GM21786 (cell line): ENCODE measurements at regions not wholly inside any gene's neighbourhood (a gene's known extent, or its start where the extent isn't known, plus 50 kb on each side); places are given as distances from the start of the nearest gene placed in this dataset.

ENCODE experiments used
- ATAC-seq: cut with Tn5 transposase; IDR thresholded peaks from one replicate; pipeline ENCODE4 v1.9.1; 2021; ENCODE audit not compliant: unreplicated experiment

- ATAC-seq, result no peak
Measured at GRCh38 chr20:50284811-50285375, 94.3 kb downstream of the CEBPB start.

GRCh38 chr20:50285376-50286173, 94.9 kb downstream of the CEBPB start:
- ATAC-seq, result no peak

GRCh38 chr20:50286174-50286511, 95.5 kb downstream of the CEBPB start:
- ATAC-seq, result no peak

GRCh38 chr20:50286609-50287008, 96.0 kb downstream of the CEBPB start:
- ATAC-seq, result no peak

- no peak for ATAC-seq
Measured at GRCh38 chr20:50287512-50287911, 96.9 kb downstream of the CEBPB start.

- no peak for ATAC-seq
Measured at GRCh38 chr20:50288128-50288623, 97.5 kb downstream of the CEBPB start.

- ATAC-seq, result no peak
Measured at GRCh38 chr20:50289581-50289980, 99.0 kb downstream of the CEBPB start.

GRCh38 chr20:50290112-50290511, 99.5 kb downstream of the CEBPB start:
- no peak for ATAC-seq

GRCh38 chr20:50290808-50291207, 100.2 kb downstream of the CEBPB start:
- no peak for ATAC-seq

GRCh38 chr20:50291254-50292078, 100.8 kb downstream of the CEBPB start:
- no peak for ATAC-seq

GRCh38 chr20:50292079-50292590, 101.5 kb downstream of the CEBPB start:
- ATAC-seq, result no peak

- no peak for ATAC-seq
Measured at GRCh38 chr20:50292591-50293283, 102.1 kb downstream of the CEBPB start.

- no peak for ATAC-seq
Measured at GRCh38 chr20:50293284-50294139, 102.9 kb downstream of the CEBPB start.

GRCh38 chr20:50294164-50295088, 103.8 kb downstream of the CEBPB start:
- ATAC-seq, result no peak

GRCh38 chr20:50295345-50295744, 104.7 kb downstream of the CEBPB start:
- no peak for ATAC-seq

GRCh38 chr20:50295762-50296449, 105.3 kb downstream of the CEBPB start:
- no peak for ATAC-seq

GRCh38 chr20:50296450-50297375, 106.1 kb downstream of the CEBPB start:
- ATAC-seq, result no peak
